GM12892 (cell line): ENCODE measurements at regions not wholly inside any gene's neighbourhood (a gene's known extent, or its start where the extent isn't known, plus 50 kb on each side); places are given as distances from the start of the nearest gene placed in this dataset.

Source experiments
- POLR2A ChIP-seq: IDR thresholded peaks from 2 replicates; pipeline ENCODE4 v1.6.1; 2011; ENCODE audit warnings: low read depth, low read length, control low read depth
- POLR2AphosphoS5 ChIP-seq: IDR thresholded peaks from 2 replicates; pipeline ENCODE4 v1.6.1; 2011; ENCODE audit warnings: low read depth, low read length, control low read depth

DNA sequence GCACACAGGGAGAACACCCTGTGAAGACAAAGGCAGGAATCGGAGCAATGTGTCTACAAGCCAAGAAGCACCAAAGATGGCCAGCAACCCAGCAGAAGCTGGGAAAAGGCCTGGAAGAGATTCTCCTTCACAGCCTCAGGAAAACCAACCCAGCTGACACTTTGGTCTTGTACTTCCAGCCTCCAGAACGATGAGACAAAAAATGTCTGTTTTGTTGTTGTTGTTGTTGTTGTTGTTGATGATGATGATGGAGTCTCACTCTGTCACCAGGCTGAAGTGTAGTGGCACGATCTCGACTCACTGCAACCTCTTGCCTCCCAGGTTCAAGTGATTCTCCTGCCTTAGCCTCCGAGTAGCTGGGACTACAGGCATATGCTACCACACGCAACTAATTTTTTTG lies 157.3 kb downstream of the ETS2 start:
- no peak for TF ChIP-seq POLR2A
- no peak for TF ChIP-seq POLR2AphosphoS5
